BLaER1 treated with 17β-estradiol and CSF1 and Interleukin-3, amounts not matched to agents 10 nM and 100 nM (cell line): ENCODE measurements at regions not wholly inside any gene's neighbourhood (a gene's known extent, or its start where the extent isn't known, plus 50 kb on each side); places are given as distances from the start of the nearest gene placed in this dataset.

ENCODE experiments used
- H3K27ac ChIP-seq, 11 experiments: shearing (Covaris generic); formaldehyde crosslinking; 2 replicates each; pipeline ENCODE4 v1.8.1; 2022
- H3K27me3 ChIP-seq, 11 experiments: shearing (Covaris generic); formaldehyde crosslinking; 2 replicates each; pipeline ENCODE4 v1.8.1; 2022
- H3K36me3 ChIP-seq, 11 experiments: shearing (Covaris generic); formaldehyde crosslinking; 2 replicates each; pipeline ENCODE4 v1.8.1; 2022
- H3K4me1 ChIP-seq, 10 experiments: shearing (Covaris generic); formaldehyde crosslinking; 2 replicates each; pipeline ENCODE4 v1.8.1; 2022
- H3K4me2 ChIP-seq, 11 experiments: shearing (Covaris generic); formaldehyde crosslinking; 2 replicates each; pipeline ENCODE4 v1.8.1; 2022
- H3K4me3 ChIP-seq, 10 experiments: shearing (Covaris generic); formaldehyde crosslinking; 2 replicates each; pipeline ENCODE4 v1.8.1; 2022
- H3K9ac ChIP-seq, 11 experiments: shearing (Covaris generic); formaldehyde crosslinking; 2 replicates each; pipeline ENCODE4 v1.8.1; 2022
- H3K9me3 ChIP-seq, 11 experiments: shearing (Covaris generic); formaldehyde crosslinking; replicated peaks in 1 of 11; 2 replicates each; pipeline ENCODE4 v1.8.1; 2022
- H4K20me1 ChIP-seq, 11 experiments: shearing (Covaris generic); formaldehyde crosslinking; 2 replicates each; pipeline ENCODE4 v1.8.1; 2022
- Cebpa-rat ChIP-seq, 11 experiments: shearing (Covaris generic); IDR thresholded peaks; 2 replicates each; pipeline ENCODE4 v1.8.1; 2022

DNA sequence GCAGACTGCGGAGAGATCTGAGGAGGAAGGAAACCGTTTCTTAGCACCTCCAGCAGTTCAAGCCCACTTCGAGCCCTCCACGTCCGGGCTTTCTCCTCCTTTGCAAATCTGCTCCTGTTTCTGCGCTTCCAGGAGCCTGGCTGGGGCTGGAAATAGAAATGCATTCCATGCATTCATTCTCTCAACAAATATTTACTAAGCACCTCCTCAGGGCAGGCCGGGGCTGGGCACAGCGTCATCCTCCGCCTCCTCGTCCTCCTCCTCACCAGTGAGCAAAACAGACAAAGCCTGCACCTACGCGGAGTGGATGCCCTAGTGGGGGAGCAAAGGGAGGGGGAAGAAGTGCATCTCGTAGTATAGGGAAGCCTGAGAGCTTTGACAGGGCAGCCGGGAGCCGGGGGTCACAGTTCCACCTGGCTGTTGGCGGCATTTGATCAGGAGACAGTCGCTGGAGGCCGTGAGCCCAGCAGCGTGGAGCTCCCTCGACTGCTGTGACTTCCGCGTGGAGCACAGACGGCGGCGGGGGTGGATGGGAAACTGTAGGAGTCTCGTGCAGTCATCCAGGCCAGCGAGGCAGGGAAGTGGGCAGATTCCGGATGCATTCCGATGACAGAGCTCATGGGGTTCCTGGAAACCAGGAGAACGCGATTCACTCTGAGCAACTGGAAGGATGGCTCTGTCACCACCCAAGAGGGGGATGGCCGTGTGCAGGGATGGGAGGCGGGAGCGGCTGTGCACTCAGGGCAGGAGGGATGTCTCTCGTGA lies 93.5 kb downstream of the SIK1 start:
- Histone ChIP-seq H3K9me3 (peaks cover 0 to 7% (median 0%) of the 10 kb centered on the region in 11 experiments; a peak in 4 of 22 replicates), H3K36me3 (no peaks in the 10 kb centered on the region), H3K4me1 (peaks cover 8 to 28% (median 17%) of the 10 kb centered on the region in 10 experiments; a peak in 19 of 20 replicates), H3K4me3 (no peak overlapping the region), H3K9ac (no peak overlapping the region), H3K4me2 (peak overlapping the region in 9 of 11 experiments; percentile 6 to 29 (median 18); a peak in 9 of 22 replicates), H3K27ac (no peak overlapping the region), H4K20me1 (peaks cover 0 to 7% (median 0%) of the 10 kb centered on the region in 11 experiments; a peak in 2 of 22 replicates), H3K27me3 (no peaks in the 10 kb centered on the region)
- no peak for TF ChIP-seq Cebpa-rat (IDR thresholded peaks at IDR 0.05)

DNA sequence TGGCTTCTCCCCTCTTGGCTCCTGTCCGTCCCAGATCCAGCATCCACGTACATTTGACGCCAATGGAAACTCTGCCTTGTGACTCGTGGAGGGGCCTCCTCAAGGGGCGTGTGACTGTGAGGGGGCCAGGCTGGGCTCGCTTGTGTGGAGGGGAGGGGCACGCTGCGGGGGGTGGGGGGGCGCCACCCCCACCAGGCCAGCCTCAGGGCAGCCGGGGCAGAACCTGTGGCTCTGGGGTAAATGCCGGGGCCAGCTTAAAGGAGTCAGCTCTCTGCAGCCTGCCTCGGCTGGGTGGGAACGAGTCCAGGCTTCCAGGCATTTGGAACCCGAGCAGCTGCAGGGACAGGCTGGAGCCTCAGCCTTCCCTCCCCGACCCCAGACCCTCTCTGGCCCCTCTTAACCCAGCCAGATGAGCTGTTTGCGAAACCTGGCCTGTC lies 94.1 kb downstream of the SIK1 start:
- no peak overlapping the region for H3K9ac ChIP-seq
- peak overlapping the region in 9 of 11 experiments; percentile 6 to 29 (median 18); a peak in 8 of 22 replicates for H3K4me2 ChIP-seq
- no peak overlapping the region for H3K4me3 ChIP-seq
- no peak for TF ChIP-seq Cebpa-rat (IDR thresholded peaks at IDR 0.05)
- H3K36me3 ChIP-seq = no peaks in the 10 kb centered on the region
- no peaks in the 10 kb centered on the region for H3K27me3 ChIP-seq
- peaks cover 0 to 6% (median 0%) of the 10 kb centered on the region in 11 experiments; a peak in 4 of 22 replicates for H3K9me3 ChIP-seq
- peaks cover 2 to 22% (median 12%) of the 10 kb centered on the region in 10 experiments; a peak in 15 of 20 replicates for H3K4me1 ChIP-seq
- H3K27ac ChIP-seq = no peak overlapping the region
- H4K20me1 ChIP-seq = peaks cover 0 to 7% (median 0%) of the 10 kb centered on the region in 11 experiments; a peak in 2 of 22 replicates

DNA sequence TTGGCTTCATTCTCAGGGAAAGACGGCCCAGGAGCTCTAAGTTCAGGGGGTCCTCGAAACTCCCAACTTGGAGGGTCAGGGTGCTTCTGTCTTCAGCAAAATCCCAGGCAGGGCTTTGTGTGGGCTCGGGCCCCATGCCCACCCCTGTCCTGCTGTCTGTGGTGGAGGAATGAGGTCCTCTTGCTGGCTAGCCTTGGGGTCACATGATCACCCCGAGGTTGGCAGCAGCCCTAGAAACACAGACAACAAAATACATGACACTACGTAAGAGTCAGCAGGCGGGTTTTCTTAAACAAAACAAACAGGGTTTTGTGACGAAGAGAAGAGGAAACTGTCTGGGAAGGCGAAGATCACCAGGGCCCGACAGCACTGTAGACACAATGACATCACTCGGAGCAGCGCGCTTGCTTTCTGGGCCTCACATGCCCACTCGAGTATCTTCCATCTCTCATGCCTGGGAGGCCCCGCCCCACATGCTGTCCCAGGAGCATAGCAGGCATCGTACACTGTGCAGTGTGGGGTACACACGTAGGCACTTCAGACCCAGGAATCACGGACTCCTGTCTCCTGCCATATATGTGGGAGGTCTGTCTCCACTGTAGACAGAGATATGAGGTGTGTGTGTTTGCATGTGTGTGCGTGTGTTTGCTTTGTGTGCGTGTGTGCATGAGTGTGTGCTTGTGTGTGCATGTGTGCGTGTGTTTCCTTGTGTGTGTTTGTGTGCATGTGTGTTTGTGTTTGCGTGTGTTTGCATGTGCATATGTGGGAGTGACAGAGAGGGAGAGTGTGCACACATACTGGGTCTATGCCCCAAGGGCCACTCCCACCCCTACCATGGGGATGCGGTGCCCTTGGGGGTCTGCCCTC lies 94.7 kb downstream of the SIK1 start:
- no peaks in the 10 kb centered on the region for H3K27me3 ChIP-seq
- H3K4me2 ChIP-seq = 0 out of 22 replicates have a peak overlapping the region, but pooled peaks of 2 of the 11 experiments have one; percentile 7 to 28
- no peak overlapping the region for H3K9ac ChIP-seq
- peaks cover 0 to 7% (median 0%) of the 10 kb centered on the region in 11 experiments; a peak in 2 of 22 replicates for H4K20me1 ChIP-seq
- no peak overlapping the region for H3K27ac ChIP-seq
- H3K4me3 ChIP-seq = no peak overlapping the region
- H3K4me1 ChIP-seq = peaks cover 0 to 19% (median 9%) of the 10 kb centered on the region in 10 experiments; a peak in 14 of 20 replicates
- TF ChIP-seq Cebpa-rat (IDR thresholded peaks at IDR 0.05) = no peak
- H3K36me3 ChIP-seq = no peaks in the 10 kb centered on the region
- H3K9me3 ChIP-seq = no peaks in the 10 kb centered on the region

DNA sequence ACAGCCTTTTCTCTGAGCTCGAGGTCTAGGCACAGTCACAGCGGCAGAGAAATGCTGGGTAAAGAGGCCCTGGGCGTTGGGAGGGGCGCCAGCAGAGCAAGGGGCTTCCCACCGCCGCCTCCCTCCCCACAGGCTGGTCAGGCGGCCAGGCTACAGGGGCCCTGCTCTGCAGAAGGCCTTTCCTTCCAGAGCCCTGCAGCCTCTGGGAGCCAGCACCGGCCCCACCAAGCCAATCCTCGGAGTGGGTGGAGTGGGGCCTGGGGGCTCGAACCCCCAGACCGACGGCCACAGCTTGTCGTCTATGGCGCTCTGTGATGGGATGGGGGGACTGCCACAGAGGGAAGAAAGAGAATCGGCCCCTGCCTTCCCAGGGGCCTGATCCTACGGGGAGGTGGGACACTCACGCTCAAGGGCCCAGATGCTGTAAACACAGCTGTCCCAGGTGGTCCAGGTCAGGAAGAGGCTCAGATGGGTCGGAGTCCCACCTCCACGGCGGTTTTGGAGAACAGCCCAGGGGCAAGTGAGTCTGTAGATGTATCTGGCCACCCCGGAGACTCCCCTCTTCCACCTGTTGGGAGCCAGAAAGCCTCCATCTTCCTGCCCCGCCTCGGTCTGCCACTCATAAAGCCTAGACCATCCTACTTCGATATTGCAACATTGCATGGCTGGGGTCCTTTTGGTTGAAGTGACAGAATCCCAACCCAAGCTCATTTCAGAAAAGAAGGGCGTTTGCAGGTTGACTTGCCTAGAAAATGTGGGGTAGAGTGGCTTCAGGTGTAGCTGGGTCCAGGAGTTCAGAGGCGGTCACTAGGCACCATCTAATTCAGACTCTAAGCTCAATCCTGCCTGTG lies 95.6 kb downstream of the SIK1 start:
- Histone ChIP-seq H3K9ac (no peak overlapping the region), H3K27me3 (no peaks in the 10 kb centered on the region), H3K4me3 (no peak overlapping the region), H3K4me2 (0 out of 22 replicates have a peak overlapping the region, but pooled peaks of 2 of the 11 experiments have one; percentile 7 to 28), H3K9me3 (no peaks in the 10 kb centered on the region), H4K20me1 (peaks cover 0 to 7% (median 0%) of the 10 kb centered on the region in 11 experiments; a peak in 2 of 22 replicates), H3K27ac (no peak overlapping the region), H3K36me3 (no peaks in the 10 kb centered on the region), H3K4me1 (peaks cover 0 to 19% (median 9%) of the 10 kb centered on the region in 10 experiments; a peak in 14 of 20 replicates)
- TF ChIP-seq Cebpa-rat (IDR thresholded peaks at IDR 0.05) = 0 out of 22 replicates have a peak, but pooled peaks of 1 of the 11 experiments have one; percentile 12

DNA sequence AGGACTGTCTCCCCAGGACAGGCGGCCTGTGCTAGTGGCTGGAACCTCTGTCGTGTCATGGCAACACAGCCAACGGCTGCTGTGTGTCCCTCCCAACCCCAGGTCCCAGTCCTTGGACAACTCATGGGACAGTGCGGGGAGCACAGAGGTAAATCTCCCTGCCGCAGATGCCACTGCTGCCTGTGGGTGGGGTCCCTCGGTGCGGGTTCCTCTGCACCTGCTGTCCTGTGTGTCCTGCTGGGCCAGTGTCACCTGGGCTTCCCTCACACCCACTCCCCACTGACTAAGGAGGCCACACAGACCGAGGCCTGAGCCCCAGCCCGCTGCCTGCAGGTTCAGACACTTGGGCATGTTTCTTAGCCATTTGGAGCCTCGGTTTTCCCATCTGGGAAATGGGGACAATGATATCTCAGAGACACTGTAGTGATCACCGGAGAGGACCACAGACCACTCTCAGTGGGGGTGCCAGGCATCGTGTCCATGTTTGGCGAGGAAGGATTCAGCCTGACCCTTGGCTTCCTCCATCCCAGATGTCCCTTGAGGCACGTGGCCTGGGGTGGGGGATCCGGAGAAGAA lies 96.5 kb downstream of the SIK1 start:
- no peak overlapping the region for H3K9ac ChIP-seq

DNA sequence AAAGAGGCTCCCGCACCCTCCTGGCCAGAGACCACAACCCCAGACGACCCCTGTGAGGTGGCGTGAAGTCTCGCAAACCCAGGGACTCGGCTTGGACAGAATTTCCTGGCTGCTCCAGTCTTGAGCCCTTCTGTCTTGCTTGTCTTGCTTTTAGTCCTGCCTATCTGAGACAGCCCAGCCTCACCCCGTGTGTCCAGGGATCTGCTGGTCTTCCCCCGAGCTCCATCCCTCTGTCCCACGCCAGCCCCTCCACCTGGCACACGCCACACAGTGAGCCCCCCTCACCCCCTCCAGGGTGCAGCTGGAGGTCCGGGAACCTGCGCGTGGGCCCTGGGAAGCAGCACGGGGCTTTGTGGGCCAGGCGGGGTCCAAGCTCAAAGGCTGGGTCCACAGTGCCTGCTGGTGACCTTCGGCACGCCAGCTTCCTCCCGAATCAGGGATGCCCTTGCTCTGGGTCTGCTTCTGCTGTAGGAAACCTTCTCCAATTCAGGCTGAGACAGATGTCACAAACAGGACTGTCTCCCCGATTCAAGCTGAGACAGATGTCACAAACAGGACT lies 97.1 kb downstream of the SIK1 start:
- no peaks in the 10 kb centered on the region for H3K36me3 ChIP-seq
- no peak overlapping the region for H3K4me2 ChIP-seq
- no peaks in the 10 kb centered on the region for H3K27me3 ChIP-seq
- H3K4me1 ChIP-seq = peaks cover 12 to 27% (median 21%) of the 10 kb centered on the region in 10 experiments; a peak in 19 of 20 replicates
- no peak for TF ChIP-seq Cebpa-rat (IDR thresholded peaks at IDR 0.05)
- no peak overlapping the region for H3K9ac ChIP-seq
- no peak overlapping the region for H3K4me3 ChIP-seq
- H4K20me1 ChIP-seq = peaks cover 0 to 16% (median 0%) of the 10 kb centered on the region in 11 experiments; a peak in 2 of 22 replicates
- H3K27ac ChIP-seq = no peak overlapping the region
- no peaks in the 10 kb centered on the region for H3K9me3 ChIP-seq

More for the DNA sequence above, 96.5 kb downstream of the SIK1 start:
- TF ChIP-seq Cebpa-rat (IDR thresholded peaks at IDR 0.05) = no peak
- no peak overlapping the region for H3K4me3 ChIP-seq
- no peaks in the 10 kb centered on the region for H3K36me3 ChIP-seq
- no peak overlapping the region for H3K4me2 ChIP-seq
- H3K9me3 ChIP-seq = no peaks in the 10 kb centered on the region
- no peak overlapping the region for H3K27ac ChIP-seq
- H3K4me1 ChIP-seq = peaks cover 9 to 24% (median 16%) of the 10 kb centered on the region in 10 experiments; a peak in 19 of 20 replicates
- H4K20me1 ChIP-seq = peaks cover 0 to 11% (median 0%) of the 10 kb centered on the region in 11 experiments; a peak in 2 of 22 replicates
- H3K27me3 ChIP-seq = no peaks in the 10 kb centered on the region

DNA sequence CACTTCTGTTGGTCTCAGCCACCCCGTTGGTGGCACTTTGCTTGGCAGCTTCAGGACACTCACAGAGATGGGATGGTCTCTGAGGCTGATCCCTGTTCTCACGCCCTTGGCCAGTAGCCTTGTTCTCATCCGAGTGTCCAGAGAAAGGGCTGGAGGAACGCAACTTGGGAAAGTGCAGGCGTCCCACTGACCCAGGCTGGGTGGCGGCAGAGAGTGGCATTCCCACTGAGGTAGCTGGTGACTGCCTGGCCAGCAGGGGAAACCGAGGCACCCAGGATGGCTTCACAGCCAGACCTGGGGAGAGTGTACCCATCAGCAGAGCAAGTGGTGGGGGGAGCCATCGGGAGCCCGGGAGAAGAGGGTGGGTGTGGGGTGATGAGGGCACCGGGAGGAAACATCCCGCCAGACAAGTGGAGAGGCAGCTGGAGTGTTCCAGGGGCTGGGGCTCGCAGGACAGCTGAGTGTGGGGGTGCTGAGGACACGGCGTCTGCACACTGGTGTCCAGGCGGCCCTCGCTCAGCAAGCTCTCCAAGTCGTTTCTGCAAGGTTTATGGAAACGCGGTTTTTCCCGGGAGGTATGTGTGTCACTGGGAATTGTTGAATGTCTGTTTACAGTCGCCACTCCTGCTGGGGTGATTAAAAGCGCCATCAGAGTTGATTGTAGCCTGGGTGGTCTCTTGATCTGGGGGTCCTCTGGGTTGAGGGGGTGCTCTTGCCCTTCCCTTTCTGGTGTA lies 97.8 kb downstream of the SIK1 start:
- Histone ChIP-seq H3K9me3 (no peaks in the 10 kb centered on the region), H3K4me1 (peaks cover 12 to 29% (median 22%) of the 10 kb centered on the region in 10 experiments; a peak in 19 of 20 replicates), H3K4me2 (no peak overlapping the region), H4K20me1 (peaks cover 0 to 14% (median 0%) of the 10 kb centered on the region in 11 experiments; a peak in 2 of 22 replicates), H3K27me3 (no peaks in the 10 kb centered on the region), H3K4me3 (no peak overlapping the region), H3K9ac (no peak overlapping the region), H3K36me3 (no peaks in the 10 kb centered on the region), H3K27ac (no peak overlapping the region)
- no peak for TF ChIP-seq Cebpa-rat (IDR thresholded peaks at IDR 0.05)
